MCF 10A (cell line): ENCODE measurements at regions not wholly inside any gene's neighbourhood (a gene's known extent, or its start where the extent isn't known, plus 50 kb on each side); places are given as distances from the start of the nearest gene placed in this dataset.

Experiments used
- BruUV-seq: library from RNA; stranded (reverse); fragments of 400-500 nt; replicated peaks from 2 replicates; lab custom pipeline; 2021; lab: Mats Ljungman, UMichigan
- CTCF ChIA-PET: fragments of 300-600 bp; sonication (Branson Sonifier 250); formaldehyde crosslinking; extraction: SDS; loops from one replicate; lab custom pipeline; 2021; ENCODE audit warnings: antibody characterized with exemption, inconsistent platforms; lab: Yijun Ruan, JAX
- POLR2A ChIA-PET: fragments of 300-600, 350-650 bp; sonication (Branson Sonifier 250); formaldehyde crosslinking; extraction: SDS; loops from one replicate; lab custom pipeline; 2020; ENCODE audit warnings: antibody characterized with exemption, inconsistent platforms; lab: Yijun Ruan, JAX
- DNase-seq: peaks from one replicate; pipeline ENCODE4 v3.0.0-alpha.2; 2018; ENCODE audit not compliant: unreplicated experiment
- H3K27ac Mint-ChIP-seq: one replicate; pipeline ENCODE4 v1.8.0; 2022; ENCODE audit warnings: mild to moderate bottlenecking, low read depth, mixed read lengths; ENCODE audit not compliant: unreplicated experiment
- H3K27me3 Mint-ChIP-seq: one replicate; pipeline ENCODE4 v1.8.0; 2022; ENCODE audit warnings: mixed read lengths; ENCODE audit not compliant: insufficient read depth, unreplicated experiment
- H3K36me3 Mint-ChIP-seq: one replicate; pipeline ENCODE4 v1.8.0; 2022; ENCODE audit warnings: mild to moderate bottlenecking, moderate library complexity, mixed read lengths; ENCODE audit not compliant: insufficient read depth, unreplicated experiment
- H3K4me1 Mint-ChIP-seq: one replicate; pipeline ENCODE4 v1.8.0; 2022; ENCODE audit warnings: mixed read lengths; ENCODE audit not compliant: insufficient read depth, unreplicated experiment
- H3K4me3 Mint-ChIP-seq: one replicate; pipeline ENCODE4 v1.8.0; 2022; ENCODE audit warnings: mild to moderate bottlenecking, moderate library complexity, mixed read lengths; ENCODE audit not compliant: unreplicated experiment
- H3K9me3 Mint-ChIP-seq: one replicate; pipeline ENCODE4 v1.8.0; 2022; ENCODE audit warnings: mixed read lengths; ENCODE audit not compliant: unreplicated experiment
- CTCF ChIP-seq: fragments of 200-600 bp; IDR thresholded peaks from one replicate; pipeline ENCODE4 v1.8.0; 2022; ENCODE audit warnings: antibody characterized with exemption, mild to moderate bottlenecking; ENCODE audit not compliant: unreplicated experiment
- intact Hi-C: fragments of 100-400 bp; cut with micrococcal nuclease; formaldehyde crosslinking; loops from 2 replicates; pipeline ENCODE4 v1.14.1; 2022

- POLR2A ChIA-PET, result no interaction called here
- Mint-ChIP-seq H3K36me3 (peaks cover 6% of the 10 kb centered on the region), H3K4me1 (peaks cover 17% of the 10 kb centered on the region), H3K27ac (no peak overlapping the region), H3K4me3 (no peak overlapping the region), H3K27me3 (no peaks in the 10 kb centered on the region), H3K9me3 (no peaks in the 10 kb centered on the region)
- no peak for DNase-seq
- intact Hi-C loops, result no loop called here
- TF ChIP-seq CTCF, result no peak
- no TSS peak for BruUV-seq
- CTCF ChIA-PET, result interaction anchor here (1.9 kb wide), 1 partner anchor 12 kb away, joined by 8 read pairs; no protein-coding TSS in a partner anchor
These were observed 479.4 kb downstream of the METTL4 start for GRCh38 chr18:2091937-2092336.

- POLR2A ChIA-PET, result interaction anchor here (0.7 to 1.9 kb wide), 3 partner anchors 15 to 66 kb away, joined by 3 to 5 read pairs (median 4); no protein-coding TSS in a partner anchor
- CTCF ChIA-PET, result interaction anchor here (0.7 to 5.0 kb wide), 9 partner anchors 9 to 601 kb away, joined by 3 to 43 read pairs (median 5); no protein-coding TSS in a partner anchor
- peaks cover 12% of the 10 kb centered on the region for H3K9me3 Mint-ChIP-seq
- DNase-seq, result no peak
- H3K4me1 Mint-ChIP-seq, result peaks cover 9% of the 10 kb centered on the region
- H3K27me3 Mint-ChIP-seq, result no peaks in the 10 kb centered on the region
- intact Hi-C loops, result no loop called here
- TF ChIP-seq CTCF, result no peak
- BruUV-seq, result no TSS peak
- no peaks in the 10 kb centered on the region for H3K36me3 Mint-ChIP-seq
- no peak overlapping the region for H3K4me3 Mint-ChIP-seq
- H3K27ac Mint-ChIP-seq, result no peak overlapping the region
These were observed 474.8 kb downstream of the METTL4 start for GRCh38 chr18:2096551-2096950.

- Mint-ChIP-seq H3K27ac (no peak overlapping the region), H3K9me3 (peaks cover 18% of the 10 kb centered on the region), H3K4me1 (peaks cover 13% of the 10 kb centered on the region), H3K27me3 (no peaks in the 10 kb centered on the region), H3K4me3 (no peak overlapping the region), H3K36me3 (no peaks in the 10 kb centered on the region)
- no peak for DNase-seq
- CTCF ChIA-PET, result interaction anchor here (0.6 to 1.2 kb wide), 3 partner anchors 123 to 446 kb away, joined by 3 to 5 read pairs (median 3); no protein-coding TSS in a partner anchor
- POLR2A ChIA-PET, result no interaction called here
- intact Hi-C loops, result no loop called here
- no TSS peak for BruUV-seq
- TF ChIP-seq CTCF, result no peak
These were observed 470.6 kb downstream of the METTL4 start for GRCh38 chr18:2100694-2101213.

GRCh38 chr18:2102022-2102421 lies 469.3 kb downstream of the METTL4 start:
- no peak for TF ChIP-seq CTCF
- H3K36me3 Mint-ChIP-seq, result no peaks in the 10 kb centered on the region
- DNase-seq, result no peak
- peaks cover 18% of the 10 kb centered on the region for H3K9me3 Mint-ChIP-seq
- no peaks in the 10 kb centered on the region for H3K27me3 Mint-ChIP-seq
- H3K4me1 Mint-ChIP-seq, result peaks cover 6% of the 10 kb centered on the region
- intact Hi-C loops, result no loop called here
- no peak overlapping the region for H3K27ac Mint-ChIP-seq
- POLR2A ChIA-PET, result interaction anchor here (1.1 kb wide), 1 partner anchor 122 kb away, joined by 3 read pairs; no protein-coding TSS in a partner anchor
- no TSS peak for BruUV-seq
- CTCF ChIA-PET, result interaction anchor here (0.7 to 1.5 kb wide), 3 partner anchors 121 to 445 kb away, joined by 3 to 6 read pairs (median 5); no protein-coding TSS in a partner anchor
- no peak overlapping the region for H3K4me3 Mint-ChIP-seq
